ENCODE measurements at regions not wholly inside any gene's neighbourhood (a gene's known extent, or its start where the extent isn't known, plus 50 kb on each side); places are given as distances from the start of the nearest gene placed in this dataset.
A peak's percentile ranks its signal among the peaks of the same experiment; 100 is the strongest.

DNA sequence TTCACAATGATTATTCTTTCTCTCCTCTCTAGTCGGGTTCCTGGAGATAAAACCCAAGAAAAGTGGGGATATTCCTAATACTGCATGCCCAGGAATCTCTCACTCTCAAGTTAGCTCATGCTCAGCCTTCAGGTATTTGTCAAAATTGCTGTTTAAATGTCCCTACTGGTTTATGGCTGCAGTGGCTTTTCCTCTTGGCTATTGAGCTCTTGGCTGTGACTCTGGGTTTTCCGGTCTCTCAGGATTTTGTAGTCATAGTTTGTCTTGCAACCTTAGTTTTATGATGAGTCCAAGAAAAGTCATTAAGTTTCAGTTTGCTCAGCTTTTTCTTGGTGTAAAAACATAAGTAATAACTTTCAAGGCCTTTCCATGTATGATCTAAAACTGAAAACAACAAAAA lies 820.7 kb upstream of the HS6ST1 start:
- intact Hi-C loops (cut with DNase I) = no loop called here
- Histone ChIP-seq H3K27me3 (replicated peaks; ENCODE audit: insufficient read depth) (no peaks in the 10 kb centered on the region), H3K9me3 (no peaks in the 10 kb centered on the region), H3K36me3 (no peaks in the 10 kb centered on the region), H3K27ac (peak overlapping the region; percentile 75 to 80), H3K4me3 (no peak overlapping the region), H3K4me1 (replicated peaks) (peaks cover 20% of the 10 kb centered on the region)
- TF ChIP-seq POLR2A (IDR thresholded peaks at IDR 0.05) (no peak), CTCF (IDR thresholded peaks at IDR 0.05) (peak in 1 of 4 experiments; percentile 26), POLR2AphosphoS5 (IDR thresholded peaks at IDR 0.05) (peak; percentile 92)
- 46% methylated on average over 2 of the region's 2 CpGs for WGBS
- peak; percentile 89 for DNase-seq (ENCODE audit: low spot score)

- DNase-seq (ENCODE audit: low spot score) = no peak
- H3K27ac ChIP-seq = peak overlapping the region in 1 of 2 donors; percentile 44
- WGBS = 33% methylated on average over 3 of the region's 3 CpGs
- H3K9me3 ChIP-seq = no peaks in the 10 kb centered on the region
- TF ChIP-seq POLR2A (IDR thresholded peaks at IDR 0.05) (no peak), CTCF (IDR thresholded peaks at IDR 0.05) (no peak), POLR2AphosphoS5 (IDR thresholded peaks at IDR 0.05) (no peak)
- H3K27me3 ChIP-seq (replicated peaks; ENCODE audit: insufficient read depth) = no peaks in the 10 kb centered on the region
- no peak overlapping the region for H3K4me3 ChIP-seq
- intact Hi-C loops (cut with DNase I) = no loop called here
- H3K4me1 ChIP-seq (replicated peaks) = peaks cover 20% of the 10 kb centered on the region
- no peaks in the 10 kb centered on the region for H3K36me3 ChIP-seq
Observed at GRCh38 chr2:129142465-129142864, 823.8 kb upstream of the HS6ST1 start.

DNA sequence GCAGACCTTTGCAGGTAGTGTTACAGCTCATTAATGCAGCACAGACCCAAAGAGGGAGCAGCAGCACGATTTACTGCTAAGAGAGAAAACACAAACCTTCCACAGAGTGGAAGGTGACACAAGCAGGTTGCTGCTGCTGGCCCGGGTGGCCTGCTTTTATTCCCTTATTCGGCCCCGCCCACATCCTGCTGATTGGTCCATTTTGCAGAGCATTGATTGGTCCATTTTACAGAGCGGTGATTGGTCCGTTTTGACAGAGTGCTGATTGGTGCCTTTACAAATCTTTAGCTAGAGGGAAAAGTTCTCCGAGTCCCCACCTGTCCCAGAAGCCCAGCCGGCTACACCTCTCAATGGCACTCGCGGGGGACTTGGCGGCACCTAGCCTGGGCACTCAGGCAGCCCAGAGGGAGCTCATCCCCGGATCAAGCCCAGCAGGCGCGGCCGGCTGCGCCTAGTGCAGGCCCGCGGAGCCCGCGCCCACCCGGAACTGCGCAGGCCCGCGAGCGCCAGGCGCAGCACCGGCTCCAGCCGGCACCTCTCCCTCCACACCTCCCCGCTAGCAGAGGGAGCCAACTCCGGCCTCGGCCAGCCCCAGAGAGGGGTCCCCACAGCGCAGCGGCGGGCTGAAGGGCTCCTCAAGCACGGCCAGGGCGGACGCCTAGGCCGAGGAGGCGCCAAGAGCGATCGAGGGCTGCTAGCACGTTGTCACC lies 825.6 kb upstream of the HS6ST1 start:
- no peaks in the 10 kb centered on the region for H3K27me3 ChIP-seq (replicated peaks; ENCODE audit: insufficient read depth)
- peaks cover 14% of the 10 kb centered on the region for H3K4me1 ChIP-seq (replicated peaks)
- no peaks in the 10 kb centered on the region for H3K36me3 ChIP-seq
- H3K9me3 ChIP-seq = no peaks in the 10 kb centered on the region
- intact Hi-C loops (cut with DNase I) = no loop called here
- no peak for DNase-seq (ENCODE audit: low spot score)
- H3K27ac ChIP-seq = no peak overlapping the region
- 96% methylated on average over 29 of the region's 42 CpGs for WGBS
- no peak for TF ChIP-seq POLR2A (IDR thresholded peaks at IDR 0.05)
- no peak for TF ChIP-seq CTCF (IDR thresholded peaks at IDR 0.05)
- H3K4me3 ChIP-seq = no peak overlapping the region

- H3K27ac ChIP-seq = no peak overlapping the region
- no peaks in the 10 kb centered on the region for H3K27me3 ChIP-seq (replicated peaks; ENCODE audit: insufficient read depth)
- no peaks in the 10 kb centered on the region for H3K36me3 ChIP-seq
- DNase-seq (ENCODE audit: low spot score) = no peak
- H3K4me1 ChIP-seq (replicated peaks) = no peaks in the 10 kb centered on the region
- H3K4me3 ChIP-seq = no peak overlapping the region
- intact Hi-C loops (cut with DNase I) = no loop called here
- WGBS = 89% methylated on average over 1 of the region's 1 CpG
- no peaks in the 10 kb centered on the region for H3K9me3 ChIP-seq
- TF ChIP-seq POLR2AphosphoS5 (IDR thresholded peaks at IDR 0.05) (no peak), CTCF (IDR thresholded peaks at IDR 0.05) (no peak), POLR2A (IDR thresholded peaks at IDR 0.05) (no peak)
Observed at GRCh38 chr2:129152514-129152913, 827.0 kb upstream of the RAB6C start.

DNA sequence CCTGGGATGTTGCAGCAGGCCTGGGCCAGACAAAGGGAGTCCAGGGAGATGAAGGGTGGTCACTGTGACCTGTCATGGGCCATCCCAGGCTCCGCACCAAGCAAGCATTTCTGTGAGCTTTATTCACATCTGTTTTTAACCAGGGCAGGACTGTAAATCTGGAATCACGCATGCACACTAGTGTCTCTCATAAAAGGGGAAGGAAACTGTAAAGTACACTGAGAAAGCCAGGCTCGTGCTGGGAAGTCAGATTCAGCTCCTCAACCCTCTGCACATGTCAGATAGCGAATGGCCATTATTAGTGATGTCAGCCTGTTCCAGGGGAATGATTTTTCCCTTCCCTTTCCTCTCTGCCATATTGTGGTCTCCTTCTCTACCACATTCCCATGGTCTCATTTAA lies 818.6 kb upstream of the RAB6C start:
- Histone ChIP-seq H3K36me3 (no peaks in the 10 kb centered on the region), H3K9me3 (no peaks in the 10 kb centered on the region), H3K27ac (no peak overlapping the region), H3K4me1 (replicated peaks) (no peaks in the 10 kb centered on the region), H3K4me3 (no peak overlapping the region), H3K27me3 (replicated peaks; ENCODE audit: insufficient read depth) (no peaks in the 10 kb centered on the region)
- intact Hi-C loops (cut with DNase I) = no loop called here
- TF ChIP-seq POLR2A (IDR thresholded peaks at IDR 0.05) (no peak), CTCF (IDR thresholded peaks at IDR 0.05) (no peak), POLR2AphosphoS5 (IDR thresholded peaks at IDR 0.05) (no peak)
- WGBS = 74% methylated on average over 4 of the region's 4 CpGs
- DNase-seq (ENCODE audit: low spot score) = no peak

Measured in prostate gland (tissue), 2 donors.